HepG2 (cell line): ENCODE measurements at regions not wholly inside any gene's neighbourhood (a gene's known extent, or its start where the extent isn't known, plus 50 kb on each side); places are given as distances from the start of the nearest gene placed in this dataset.

Experiments
- ATAC-seq: fragments of 200-7000 bp; cut with Tn5 transposase; 3 replicates; pipeline ENCODE4 v1.9.1; 2020; ENCODE audit warnings: mild to moderate bottlenecking, moderate library complexity
- BruUV-seq: library from RNA; stranded (reverse); fragments of 400-500 nt; replicated peaks from 2 replicates; lab custom pipeline; 2021; lab: Mats Ljungman, UMichigan
- CTCF ChIA-PET: fragments of 300-600 bp; formaldehyde crosslinking; extraction: SDS; loops from one replicate; lab custom pipeline; 2021; ENCODE audit warnings: low total read pairs, inconsistent platforms, low intra/inter-chr PET ratio; lab: Yijun Ruan, JAX
- POLR2A ChIA-PET: fragments of 350-600 bp; sonication (Branson Sonifier 250); formaldehyde crosslinking; loops from one replicate; lab custom pipeline; 2020; ENCODE audit warnings: antibody characterized with exemption, inconsistent platforms; lab: Yijun Ruan, JAX
- DNase-seq: peaks from one replicate; pipeline ENCODE4 v3.0.0-alpha.2; 2015; ENCODE audit warnings: low spot score
- FAIRE-seq: peaks from 3 replicates; lab custom pipeline; 2011; peaks lifted over from hg19 to GRCh38; lab: Jason Lieb, UNC
- H2AFZ ChIP-seq: one replicate; pipeline ENCODE4 v1.6.1; 2011; ENCODE audit warnings: low read length, inconsistent platforms
- H3K27ac ChIP-seq: fragments of 300-600 bp; 3 replicates; pipeline ENCODE4 v1.8.0; 2011; ENCODE audit warnings: mixed run types, mild to moderate bottlenecking, mixed read lengths, low read length, inconsistent platforms; ENCODE audit not compliant: insufficient read depth; ENCODE audit errors: extremely low read length
- H3K27me3 ChIP-seq, 2 experiments: fragments of 200-600 bp in 1 of 2; 2 replicates in 1 of 2; 3 replicates in 1 of 2; pipeline versions ENCODE4 v1.6.0 to v1.8.0; 2011; ENCODE audit warnings: low read length in 2 of 2, mild to moderate bottlenecking in 2 of 2, moderate library complexity in 2 of 2, inconsistent platforms in 1 of 2; ENCODE audit not compliant: insufficient read depth in 2 of 2, control insufficient read depth in 1 of 2
- H3K36me3 ChIP-seq, 2 experiments: fragments of 200-600 bp in 1 of 2; replicated peaks in 1 of 2; 2 replicates in 1 of 2; 3 replicates in 1 of 2; pipeline versions ENCODE4 v1.5.1 to v1.8.0; 2011; ENCODE audit warnings: low read length in 2 of 2, inconsistent platforms in 1 of 2; ENCODE audit not compliant: insufficient read depth in 2 of 2, control insufficient read depth in 1 of 2
- H3K4me1 ChIP-seq: 2 replicates; pipeline ENCODE4 v1.5.1; 2012; ENCODE audit warnings: low read length, inconsistent platforms; ENCODE audit not compliant: insufficient read depth
- H3K4me2 ChIP-seq: 2 replicates; pipeline ENCODE4 v1.6.0; 2011; ENCODE audit warnings: low read depth, low read length, inconsistent platforms
- H3K4me3 ChIP-seq, 3 experiments: fragments of 200-600 bp in 1 of 3; sonication (generic), shearing (Covaris generic) in 1 of 3; replicated peaks in 1 of 3; 2 replicates each; pipeline ENCODE4 v1.5.1; 2011 to 2016; ENCODE audit warnings: low read length in 3 of 3, inconsistent platforms in 2 of 3, low read depth in 2 of 3, mild to moderate bottlenecking in 2 of 3, control low read depth in 1 of 3, mixed read lengths in 1 of 3; ENCODE audit not compliant: insufficient read depth in 1 of 3
- H3K79me2 ChIP-seq: one replicate; pipeline ENCODE4 v1.6.1; 2011; ENCODE audit warnings: low read length, inconsistent platforms; ENCODE audit not compliant: insufficient read depth
- H3K9ac ChIP-seq: 2 replicates; pipeline ENCODE4 v1.6.0; 2011; ENCODE audit warnings: mild to moderate bottlenecking, low read depth, low read length, inconsistent platforms; ENCODE audit not compliant: insufficient read depth
- H3K9me3 ChIP-seq: 2 replicates; pipeline ENCODE4 v1.5.1; 2012; ENCODE audit warnings: mild to moderate bottlenecking, low read length
- H4K20me1 ChIP-seq: 2 replicates; pipeline ENCODE4 v1.6.0; 2011; ENCODE audit warnings: inconsistent platforms, mild to moderate bottlenecking, low read length, moderate library complexity; ENCODE audit not compliant: insufficient read depth
- HHEX ChIP-seq: IDR thresholded peaks from 2 replicates; pipeline ENCODE4 v1.6.1; 2016; ENCODE audit warnings: control low read depth
- IKZF1 ChIP-seq: fragments of 450-650 bp; IDR thresholded peaks from 2 replicates; pipeline ENCODE4 v1.7.1; 2016
- LCORL ChIP-seq, 2 experiments: fragments of 450-650 bp in 1 of 2; sonication (generic) in 1 of 2; formaldehyde crosslinking in 1 of 2; IDR thresholded peaks; 2 replicates each; pipeline versions ENCODE4 v1.5.0 to v1.6.1; 2017 to 2020; ENCODE audit warnings: antibody characterized with exemption in 1 of 2, missing genetic modification reagents in 1 of 2
- MAFK ChIP-seq, 2 experiments: IDR thresholded peaks in 1 of 2; conservative IDR thresholded peaks in 1 of 2; 2 replicates each; pipeline ENCODE4 v1.6.1; 2011; ENCODE audit warnings: improper control_type of control experiment in 2 of 2, low read length in 2 of 2
- MZF1 ChIP-seq: sonication (generic); formaldehyde crosslinking; IDR thresholded peaks from 2 replicates; pipeline ENCODE4 v1.8.1; 2023; ENCODE audit warnings: mild to moderate bottlenecking, missing genetic modification reagents, borderline replicate concordance
- PTBP1 ChIP-seq: fragments of 200-400 bp; formaldehyde crosslinking; IDR thresholded peaks from 2 replicates; pipeline ENCODE4 v1.6.1; 2018; ENCODE audit warnings: low read length, low read depth; ENCODE audit not compliant: poor library complexity, severe bottlenecking
- REL ChIP-seq: sonication (generic); formaldehyde crosslinking; conservative IDR thresholded peaks from 2 replicates; pipeline ENCODE4 v1.8.0; 2022; ENCODE audit warnings: mild to moderate bottlenecking, missing genetic modification reagents, moderate library complexity
- SNAI1 ChIP-seq: sonication (generic); formaldehyde crosslinking; IDR thresholded peaks from 2 replicates; pipeline ENCODE4 v1.5.0; 2020; ENCODE audit warnings: mild to moderate bottlenecking, missing genetic modification reagents, borderline replicate concordance
- ZNF557 ChIP-seq: sonication (generic); formaldehyde crosslinking; IDR thresholded peaks from 2 replicates; pipeline ENCODE4 v1.4.0; 2020; ENCODE audit warnings: missing genetic modification reagents
- ZNF737 ChIP-seq: sonication (generic); formaldehyde crosslinking; IDR thresholded peaks from 2 replicates; pipeline ENCODE4 v1.5.0; 2020; ENCODE audit warnings: missing genetic modification reagents, mild to moderate bottlenecking, borderline replicate concordance
- ZNF749 ChIP-seq: sonication (generic); formaldehyde crosslinking; IDR thresholded peaks from 2 replicates; pipeline ENCODE4 v1.8.0; 2022; ENCODE audit warnings: mild to moderate bottlenecking, missing genetic modification reagents, moderate library complexity, borderline replicate concordance
- ZNF761 ChIP-seq: sonication (generic); formaldehyde crosslinking; conservative IDR thresholded peaks from 2 replicates; pipeline ENCODE4 v1.4.0; 2020; ENCODE audit warnings: mild to moderate bottlenecking, missing genetic modification reagents
- ZNF891 ChIP-seq: sonication (generic); formaldehyde crosslinking; IDR thresholded peaks from 2 replicates; pipeline ENCODE4 v1.5.0; 2020; ENCODE audit warnings: mild to moderate bottlenecking, missing genetic modification reagents
- WGBS: methylation state at CpG from one replicate; pipeline ENCODE4 v1.1.6; 2017; ENCODE audit warnings: low lambda C conversion rate; 5-methylcytosine and 5-hydroxymethylcytosine counted together
- in situ Hi-C: cut with HindIII; loops from 2 replicates; pipeline ENCODE4 v1.10.0; 2017; ENCODE audit warnings: low pct_unique_long_range_greater_than_20kb; ENCODE audit not compliant: extremely low pct_ligation_motif_present
- intact Hi-C: fragments of 100-400 bp; cut with micrococcal nuclease; formaldehyde crosslinking; loops from one replicate; pipeline ENCODE4 v1.10.0; 2022; ENCODE audit not compliant: unreplicated experiment
- TF ChIP-seq, protein P1 (sequence below): sonication (generic); formaldehyde crosslinking; IDR thresholded peaks from 2 replicates; pipeline ENCODE4 v1.8.1; 2023; ENCODE audit warnings: missing genetic modification reagents, inconsistent platforms, borderline replicate concordance
- TF ChIP-seq, protein P2 (sequence below): IDR thresholded peaks from 2 replicates; pipeline ENCODE4 v1.6.1; 2016; ENCODE audit warnings: low read depth

DNA sequence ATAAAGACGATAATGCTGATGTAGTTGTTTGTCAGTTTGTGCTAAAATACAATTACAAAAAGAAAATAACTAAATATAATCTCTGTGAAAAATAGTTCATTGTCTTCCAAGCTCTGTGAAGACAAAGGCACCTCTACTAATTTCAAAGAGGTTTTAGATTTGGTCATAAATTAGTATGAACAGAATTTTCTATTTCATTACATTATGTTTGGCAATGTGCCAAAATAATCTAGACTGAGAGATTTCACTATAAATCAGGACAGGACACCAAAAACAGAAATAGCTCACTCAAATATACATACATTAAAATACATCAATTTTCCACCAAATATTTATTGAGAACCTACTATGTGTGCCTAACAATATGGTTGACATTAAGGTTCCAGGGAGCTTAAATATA, 264.9 kb upstream of the CCDC54 start:
- no peak overlapping the region for H3K9ac ChIP-seq
- no peaks in the 10 kb centered on the region for H3K36me3 ChIP-seq
- no peak for FAIRE-seq
- H4K20me1 ChIP-seq: no peaks in the 10 kb centered on the region
- no peaks in the 10 kb centered on the region for H3K79me2 ChIP-seq
- H3K27me3 ChIP-seq: no peaks in the 10 kb centered on the region
- H3K27ac ChIP-seq: no peak overlapping the region
- DNase-seq: no peak
- H2AFZ ChIP-seq: no peak overlapping the region
- ATAC-seq: no peak
- ChIA-PET CTCF (no interaction called here), POLR2A (no interaction called here)
- H3K4me2 ChIP-seq: no peak overlapping the region
- in situ Hi-C loops: no loop called here
- no peaks in the 10 kb centered on the region for H3K9me3 ChIP-seq
- peak in 1 of 2 experiments; percentile 53; a peak in 2 of 4 replicates for TF ChIP-seq MAFK (conservative IDR thresholded peaks at IDR 0.05 in 1 of 2, IDR thresholded peaks at IDR 0.05 in 1 of 2; ENCODE audit: low read length in 2 of 2)
- no peak for TF ChIP-seq HHEX
- peak; percentile 68 for TF ChIP-seq LCORL (IDR thresholded peaks at IDR 0.05)
- TF ChIP-seq LCORL (CRISPR knock-in tag; IDR thresholded peaks at IDR 0.05): no peak
- WGBS: 0% methylated on average over 1 of the region's 1 CpG
- intact Hi-C loops: no loop called here
- H3K4me3 ChIP-seq: no peak overlapping the region
- no TSS peak for BruUV-seq
- H3K4me1 ChIP-seq: no peaks in the 10 kb centered on the region

DNA sequence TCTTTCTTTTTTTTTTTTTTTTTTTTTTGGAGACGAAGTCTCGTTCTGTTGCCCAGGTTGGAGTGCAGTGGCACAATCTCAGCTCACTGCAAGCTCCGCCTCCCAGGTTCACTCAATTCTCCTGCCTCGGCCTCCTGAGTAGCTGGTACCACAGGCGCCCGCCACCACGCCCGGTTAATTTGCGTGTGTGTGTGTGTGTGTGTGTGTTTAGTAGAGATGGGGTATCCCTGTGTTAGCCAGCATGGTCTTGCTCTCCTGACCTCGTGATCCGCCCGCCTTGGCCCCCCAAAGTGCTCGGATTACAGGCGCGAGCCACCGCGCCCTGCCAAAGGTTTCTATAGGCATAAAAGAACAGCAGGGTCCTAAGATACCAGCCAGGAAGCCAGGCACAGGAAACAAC, 261.0 kb upstream of the CCDC54 start:
- 61% methylated on average over 17 of the region's 17 CpGs for WGBS
- no peak for TF ChIP-seq MZF1 (CRISPR knock-in tag)
- no peak for TF ChIP-seq SNAI1 (CRISPR knock-in tag)
- TF ChIP-seq, protein P1, sequence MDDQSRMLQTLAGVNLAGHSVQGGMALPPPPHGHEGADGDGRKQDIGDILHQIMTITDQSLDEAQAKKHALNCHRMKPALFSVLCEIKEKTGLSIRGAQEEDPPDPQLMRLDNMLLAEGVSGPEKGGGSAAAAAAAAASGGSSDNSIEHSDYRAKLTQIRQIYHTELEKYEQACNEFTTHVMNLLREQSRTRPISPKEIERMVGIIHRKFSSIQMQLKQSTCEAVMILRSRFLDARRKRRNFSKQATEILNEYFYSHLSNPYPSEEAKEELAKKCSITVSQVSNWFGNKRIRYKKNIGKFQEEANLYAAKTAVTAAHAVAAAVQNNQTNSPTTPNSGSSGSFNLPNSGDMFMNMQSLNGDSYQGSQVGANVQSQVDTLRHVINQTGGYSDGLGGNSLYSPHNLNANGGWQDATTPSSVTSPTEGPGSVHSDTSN (CRISPR knock-in tag): no peak
- no peak for TF ChIP-seq ZNF891 (CRISPR knock-in tag)
- no peak for TF ChIP-seq ZNF737 (CRISPR knock-in tag)
- no peak for TF ChIP-seq IKZF1
- TF ChIP-seq REL (CRISPR knock-in tag): no peak
- TF ChIP-seq, protein P2, sequence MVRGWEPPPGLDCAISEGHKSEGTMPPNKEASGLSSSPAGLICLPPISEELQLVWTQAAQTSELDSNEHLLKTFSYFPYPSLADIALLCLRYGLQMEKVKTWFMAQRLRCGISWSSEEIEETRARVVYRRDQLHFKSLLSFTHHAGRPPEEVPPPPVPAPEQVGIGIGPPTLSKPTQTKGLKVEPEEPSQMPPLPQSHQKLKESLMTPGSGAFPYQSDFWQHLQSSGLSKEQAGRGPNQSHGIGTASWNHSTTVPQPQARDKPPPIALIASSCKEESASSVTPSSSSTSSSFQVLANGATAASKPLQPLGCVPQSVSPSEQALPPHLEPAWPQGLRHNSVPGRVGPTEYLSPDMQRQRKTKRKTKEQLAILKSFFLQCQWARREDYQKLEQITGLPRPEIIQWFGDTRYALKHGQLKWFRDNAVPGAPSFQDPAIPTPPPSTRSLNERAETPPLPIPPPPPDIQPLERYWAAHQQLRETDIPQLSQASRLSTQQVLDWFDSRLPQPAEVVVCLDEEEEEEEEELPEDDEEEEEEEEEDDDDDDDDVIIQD: no peak
- TF ChIP-seq ZNF761 (CRISPR knock-in tag): no peak
- TF ChIP-seq PTBP1: no peak
- no peak for TF ChIP-seq ZNF557 (CRISPR knock-in tag)
- no peak for TF ChIP-seq ZNF749

More for the DNA sequence above, 261.0 kb upstream of the CCDC54 start:
- CTCF ChIA-PET: no interaction called here
- no peak overlapping the region for H3K9ac ChIP-seq
- no peaks in the 10 kb centered on the region for H3K27me3 ChIP-seq
- no peak for ATAC-seq
- H4K20me1 ChIP-seq: no peaks in the 10 kb centered on the region
- H3K9me3 ChIP-seq: no peaks in the 10 kb centered on the region
- no peak overlapping the region for H3K4me3 ChIP-seq
- POLR2A ChIA-PET: no interaction called here
- H3K4me2 ChIP-seq: no peak overlapping the region
- H3K27ac ChIP-seq: no peak overlapping the region
- BruUV-seq: no TSS peak
- in situ Hi-C loops (no loop called here), intact Hi-C loops (no loop called here)
- H3K4me1 ChIP-seq: no peaks in the 10 kb centered on the region
- no peaks in the 10 kb centered on the region for H3K36me3 ChIP-seq
- H3K79me2 ChIP-seq: no peaks in the 10 kb centered on the region
- FAIRE-seq: no peak
- no peak overlapping the region for H2AFZ ChIP-seq
- no peak for DNase-seq
